CD4-positive, alpha-beta T cell treated with Interleukin-15 for 1 hour (primary cell): ENCODE measurements at regions not wholly inside any gene's neighbourhood (a gene's known extent, or its start where the extent isn't known, plus 50 kb on each side); places are given as distances from the start of the nearest gene placed in this dataset.
"Not testable (repeated sequence)": the region's sequence is repeated elsewhere in the genome, so short reads cannot be mapped to it uniquely, and the experiment has no call there.

ENCODE experiments used
- DNase-seq: peaks from one replicate; pipeline ENCODE4 v3.0.0-alpha.2; 2020

DNA sequence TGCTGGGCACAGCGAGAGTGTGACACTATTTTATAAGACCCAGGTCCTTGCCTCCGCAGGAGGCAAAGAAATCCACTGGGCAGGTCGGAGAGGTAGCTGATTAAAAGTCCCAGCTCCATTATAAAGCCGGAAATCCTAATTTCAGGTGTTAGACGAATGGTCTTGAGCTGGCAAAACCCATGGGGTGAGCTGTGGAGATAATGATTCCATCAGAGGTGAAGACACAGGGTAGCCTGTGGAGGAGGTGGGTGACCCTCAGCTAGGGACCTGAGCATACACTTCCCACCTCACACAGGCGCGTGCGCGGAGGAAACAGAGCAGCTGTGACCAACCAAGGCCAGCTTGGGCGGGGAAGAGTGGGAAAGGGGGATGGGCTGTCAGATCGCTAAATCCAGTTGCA, 201.7 kb upstream of the CXCR4 start:
- DNase-seq, result no peak

DNA sequence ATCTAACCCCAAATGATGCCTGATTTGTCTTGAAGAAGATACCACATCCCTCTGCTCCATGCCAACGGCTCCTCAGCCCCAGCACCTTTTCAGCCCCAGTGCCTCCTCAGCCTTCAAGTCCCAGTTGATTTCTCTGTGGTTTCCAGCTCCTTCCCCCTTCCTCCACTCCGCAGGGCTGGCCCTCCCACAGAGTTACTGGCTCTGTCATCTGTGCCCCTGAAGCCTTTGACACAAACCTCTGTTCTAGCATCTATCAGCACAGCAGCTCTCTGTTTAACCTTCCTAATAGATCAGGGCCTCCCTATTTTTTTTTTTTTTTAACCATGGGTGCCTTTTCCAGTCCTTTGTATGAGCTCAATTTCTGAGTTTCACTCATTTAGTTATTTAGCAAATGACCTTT, 201.3 kb upstream of the CXCR4 start:
- DNase-seq, result no peak

DNA sequence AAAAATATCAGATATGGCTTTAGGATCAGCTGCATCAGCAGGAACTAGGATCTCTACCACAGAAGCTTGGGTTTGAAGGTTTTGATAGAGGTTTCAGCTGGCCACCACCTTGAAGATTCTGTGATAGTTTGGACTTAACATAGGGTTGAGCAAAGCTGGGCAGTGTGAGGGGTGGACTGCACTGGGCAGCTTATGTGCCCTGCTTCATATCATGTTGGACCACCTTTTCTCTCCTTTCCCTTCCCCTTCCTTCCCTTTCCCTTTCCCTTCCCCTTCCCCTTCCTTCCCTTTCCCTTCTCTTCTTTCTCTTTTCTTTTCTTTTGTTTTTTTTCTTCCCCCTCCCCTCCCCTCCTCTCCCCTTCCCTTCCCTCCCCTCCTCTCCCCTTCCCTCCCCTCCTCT, 196.3 kb upstream of the CXCR4 start:
- no peak for DNase-seq

DNA sequence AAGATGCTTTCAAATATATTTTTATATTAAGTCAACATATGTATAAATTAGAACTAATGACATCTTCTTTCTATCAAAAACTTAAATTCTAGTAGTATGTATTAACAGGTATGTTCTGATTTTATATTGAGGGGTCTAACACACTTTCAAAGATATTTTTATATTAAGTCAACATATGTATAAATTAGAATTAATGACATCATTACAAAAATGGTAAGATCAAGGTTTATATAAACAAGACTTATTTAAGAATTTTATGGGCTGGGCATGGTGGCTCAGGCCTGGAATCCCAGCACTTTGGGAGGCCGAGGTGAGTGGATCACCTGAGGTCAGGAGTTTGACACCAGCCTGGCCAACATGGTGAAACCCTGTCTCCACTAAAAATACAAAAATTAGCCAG, 194.6 kb upstream of the CXCR4 start:
- not testable (repeated sequence) for DNase-seq

DNA sequence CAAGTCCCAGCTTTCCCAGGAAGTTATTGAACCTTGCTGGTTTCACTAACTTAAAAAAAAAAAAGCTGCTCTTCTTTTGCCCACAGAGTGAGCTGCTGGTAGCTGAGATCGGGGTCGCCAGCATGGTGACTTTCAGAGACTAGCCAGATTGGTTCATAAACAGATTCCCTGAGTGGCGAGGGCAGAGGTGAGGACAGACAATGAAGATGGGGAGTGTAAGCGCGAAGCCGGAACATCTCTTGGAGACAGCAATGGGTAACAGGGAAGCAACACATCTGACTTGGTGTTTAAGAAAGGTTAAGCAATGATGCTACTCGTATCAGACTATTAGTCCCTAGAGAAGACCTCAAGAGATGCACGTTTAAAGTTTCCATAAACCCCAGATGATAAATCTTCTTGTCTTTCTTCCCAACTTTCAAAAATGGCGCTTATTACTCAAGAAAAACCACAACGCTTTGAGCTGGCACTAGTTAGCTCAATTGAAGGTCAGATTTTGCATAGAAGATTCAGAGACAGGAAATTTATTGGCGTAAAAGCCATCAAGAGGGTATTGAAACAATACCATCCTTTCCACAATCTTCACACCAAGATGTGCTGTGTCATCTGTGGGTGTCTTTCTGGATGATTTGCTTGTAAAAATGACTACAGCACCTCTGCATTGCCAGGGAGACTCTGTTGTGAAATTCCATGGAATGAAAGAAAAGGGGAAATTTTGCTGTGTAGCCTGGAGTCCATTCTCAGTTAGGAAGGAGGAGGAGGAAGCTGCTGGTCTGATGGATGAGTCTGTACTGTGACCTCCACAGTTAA, 193.1 kb upstream of the CXCR4 start:
- no peak for DNase-seq

DNA sequence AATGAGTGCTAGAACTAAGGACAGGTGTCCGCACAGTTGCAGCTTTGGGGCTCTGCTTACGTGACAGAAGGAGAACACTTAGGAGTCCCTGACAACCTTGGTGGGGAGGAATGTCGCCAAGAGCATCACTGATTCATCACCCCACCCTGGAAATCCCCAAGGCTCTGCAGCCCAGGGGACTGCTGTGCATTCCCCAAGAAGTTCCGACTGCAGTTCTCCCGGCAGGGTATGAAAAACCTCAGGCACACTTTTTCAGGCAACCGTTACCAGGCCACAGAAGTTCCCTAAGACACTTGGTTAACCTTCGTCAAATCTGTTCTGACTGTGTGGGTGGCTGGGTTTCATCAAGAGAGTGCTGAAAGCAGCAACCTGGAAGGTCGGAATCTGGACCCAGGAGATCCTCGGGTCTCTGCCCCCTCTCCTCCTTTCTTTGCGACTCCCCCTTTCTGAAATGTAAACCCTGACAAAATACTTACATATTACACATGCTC, 192.1 kb upstream of the CXCR4 start:
- DNase-seq, result no peak

DNA sequence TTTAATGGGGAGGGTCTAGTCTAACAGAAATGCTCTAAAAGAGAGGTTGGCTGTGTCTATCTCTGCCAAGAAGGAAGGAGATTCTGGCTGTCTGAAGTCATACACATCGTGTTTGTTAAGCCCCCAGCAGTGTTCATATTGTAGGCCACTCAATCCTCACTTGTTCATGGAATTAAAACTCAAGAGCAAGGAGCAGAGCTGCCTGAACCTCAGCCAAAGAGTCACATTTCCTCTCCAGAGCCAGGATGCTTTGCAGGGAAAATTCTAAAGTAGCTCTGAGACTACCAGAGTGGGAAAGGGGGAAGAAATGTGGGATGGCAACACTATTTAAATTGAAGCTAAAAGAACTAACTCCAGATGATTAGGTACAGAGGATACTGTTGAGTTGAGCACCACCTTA, 190.7 kb upstream of the CXCR4 start:
- DNase-seq, result no peak

DNA sequence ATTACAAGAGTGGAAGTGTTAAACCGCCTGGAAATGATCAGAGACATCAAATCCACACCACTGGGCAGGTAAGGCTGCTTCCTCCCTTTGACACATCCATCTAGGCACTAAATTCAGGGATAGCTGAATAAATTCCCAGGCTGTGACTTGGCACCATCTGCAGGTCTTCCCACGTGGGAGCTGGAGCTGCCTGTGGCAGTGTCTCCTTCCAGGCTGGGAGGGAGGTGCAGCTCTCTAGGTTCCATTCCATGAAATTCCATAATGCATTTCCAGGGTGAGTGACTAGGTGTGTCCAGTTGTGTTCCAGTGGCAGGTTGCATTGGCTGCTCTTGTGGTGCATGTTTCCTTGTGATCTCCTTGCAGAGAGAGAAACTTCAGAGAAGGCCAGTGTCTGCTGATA, 188.9 kb upstream of the CXCR4 start:
- no peak for DNase-seq

DNA sequence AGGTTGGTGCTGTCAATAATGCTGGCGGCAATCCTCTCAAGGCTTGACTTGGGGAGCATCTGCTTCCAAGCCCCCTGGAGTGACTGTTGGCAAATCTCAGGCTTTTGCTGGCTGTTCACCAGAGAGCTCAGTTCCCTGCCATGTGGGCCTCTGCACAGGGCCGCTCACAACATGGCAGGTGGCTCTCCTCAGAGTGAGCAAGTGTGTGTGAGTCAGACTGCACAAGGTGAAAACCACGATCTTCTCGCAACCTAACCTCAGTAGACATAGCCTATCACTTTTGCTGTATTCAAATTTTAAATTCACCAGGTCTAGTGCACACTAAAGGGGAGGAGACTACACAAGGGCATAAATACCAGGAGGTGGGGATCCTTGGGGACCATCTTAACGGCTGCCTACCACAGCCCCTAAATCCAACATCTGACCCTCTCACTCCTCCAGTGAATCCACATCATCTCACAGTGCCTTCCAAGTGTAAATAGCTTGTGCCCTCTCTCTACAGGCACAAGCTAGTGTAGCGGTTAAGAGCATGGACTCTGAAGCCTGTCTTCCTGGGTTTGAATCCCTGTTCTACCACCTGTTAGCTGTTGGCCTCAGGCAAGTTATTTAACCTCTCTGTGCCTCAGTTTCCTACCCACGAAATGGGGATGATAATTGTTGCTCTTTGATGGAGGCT, 187.7 kb upstream of the CXCR4 start:
- peak; percentile 27 for DNase-seq

DNA sequence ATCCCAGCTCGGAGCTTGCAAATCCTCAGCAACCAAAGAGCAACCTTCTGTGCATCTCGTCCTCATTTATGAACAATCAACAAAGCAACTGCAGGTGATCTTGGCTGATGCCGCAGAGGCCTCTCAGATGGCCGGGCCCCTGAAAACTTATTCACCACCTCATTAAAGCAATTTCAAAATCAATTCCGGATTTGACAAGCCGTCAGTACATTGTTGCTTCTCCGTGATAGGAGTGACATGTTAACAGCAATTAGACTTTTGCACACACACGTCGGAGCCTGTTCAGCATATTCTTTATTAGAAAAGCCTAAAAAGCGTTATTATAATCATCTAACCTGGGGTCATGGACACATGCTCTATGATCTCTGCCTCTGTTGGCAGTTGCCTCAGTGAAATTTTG, 183.1 kb upstream of the CXCR4 start:
- DNase-seq, result no peak

DNA sequence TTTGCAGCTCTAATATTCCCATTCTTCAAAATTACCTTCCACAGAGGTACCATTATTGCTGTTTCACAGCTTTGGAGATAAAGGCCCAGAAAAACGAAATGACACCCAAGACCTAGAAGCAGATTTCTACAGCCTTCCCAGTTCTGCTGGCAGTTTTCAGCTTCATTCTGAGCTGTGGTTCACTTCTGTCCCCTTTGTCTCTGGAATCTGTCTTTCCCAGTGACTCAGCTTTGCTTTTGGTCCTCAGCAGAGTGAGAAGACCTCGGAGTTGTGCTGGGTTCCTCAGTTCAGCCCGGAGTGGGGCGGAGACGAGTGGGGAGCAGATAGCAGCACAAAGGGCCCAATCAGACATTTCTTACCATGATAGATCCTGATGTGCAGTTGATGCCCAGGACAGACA, 180.7 kb upstream of the CXCR4 start:
- no peak for DNase-seq

DNA sequence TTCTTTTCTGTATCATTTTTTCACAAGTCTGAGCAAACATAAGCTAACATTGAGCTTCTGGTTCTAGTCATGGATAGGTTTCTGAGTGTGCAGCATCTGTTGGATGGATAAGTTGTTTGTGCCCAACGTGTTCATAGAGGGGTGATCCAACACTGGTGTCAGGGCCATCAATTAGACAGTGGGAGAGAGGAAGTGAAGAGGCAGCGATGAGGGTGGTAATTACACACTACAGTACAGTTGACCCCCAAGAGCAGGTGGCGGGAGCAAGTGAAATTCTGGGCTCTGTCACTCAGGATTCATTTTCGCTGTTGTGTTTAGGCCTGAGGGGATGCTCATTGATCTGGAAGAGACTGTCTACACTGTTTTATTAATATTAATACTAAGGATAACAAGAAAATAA, 180.0 kb upstream of the CXCR4 start:
- no peak for DNase-seq

DNA sequence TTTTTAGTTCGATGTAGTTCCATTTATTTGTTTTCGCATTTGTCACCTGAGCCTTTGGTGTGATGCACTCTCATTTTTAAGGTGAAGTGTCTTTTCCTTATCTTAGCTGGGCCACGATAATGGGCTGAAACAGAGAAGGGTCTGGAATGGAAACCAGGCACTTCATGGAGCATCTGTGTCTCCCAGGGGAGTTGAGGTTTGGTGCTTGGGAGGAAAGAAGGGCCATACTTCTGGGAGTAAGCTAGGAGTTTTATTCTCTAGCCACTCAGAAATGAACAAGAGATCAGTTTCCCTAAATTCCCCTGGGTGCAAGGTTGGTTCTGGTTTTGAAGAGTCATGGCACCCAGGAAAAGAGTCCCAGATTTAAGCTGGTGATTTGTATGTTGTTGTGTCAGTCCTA, 179.4 kb upstream of the CXCR4 start:
- DNase-seq, result no peak

DNA sequence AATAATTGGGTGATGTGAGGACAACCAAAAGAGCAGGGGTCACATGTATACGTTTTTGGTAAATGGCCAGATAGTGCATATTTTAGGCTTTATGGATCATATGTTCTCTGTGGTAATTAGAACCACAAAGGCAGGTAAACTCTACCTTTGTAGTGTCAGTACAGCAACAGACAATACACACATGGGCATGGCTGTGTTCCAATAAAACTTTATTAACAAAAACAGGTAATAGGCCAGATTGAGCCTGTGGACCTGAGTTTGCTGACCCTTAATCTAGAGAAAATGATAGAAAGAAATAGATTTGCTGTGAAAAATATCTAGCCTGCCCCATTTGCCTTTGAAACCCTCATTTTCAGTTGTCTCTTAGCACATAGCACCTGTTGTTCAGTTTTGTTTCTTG, 177.2 kb upstream of the CXCR4 start:
- no peak for DNase-seq

DNA sequence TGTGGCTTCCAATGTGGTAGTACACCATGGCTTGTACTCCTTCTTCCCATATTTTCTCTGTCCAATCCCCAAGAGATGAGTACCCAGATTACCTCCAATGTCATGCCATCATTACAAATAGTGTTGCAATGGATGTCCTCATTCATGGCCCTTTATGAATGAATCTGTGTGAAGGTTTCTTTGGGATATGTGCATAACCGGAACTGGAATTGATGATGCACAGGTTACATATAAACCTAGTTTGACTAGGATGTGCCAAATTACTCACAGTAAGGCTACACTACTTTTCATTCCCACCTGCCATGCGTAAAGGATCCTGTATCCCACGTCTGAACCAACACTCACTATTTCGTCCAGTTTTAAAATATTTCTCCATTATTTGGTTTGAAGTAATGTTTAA, 173.9 kb upstream of the CXCR4 start:
- DNase-seq, result no peak

DNA sequence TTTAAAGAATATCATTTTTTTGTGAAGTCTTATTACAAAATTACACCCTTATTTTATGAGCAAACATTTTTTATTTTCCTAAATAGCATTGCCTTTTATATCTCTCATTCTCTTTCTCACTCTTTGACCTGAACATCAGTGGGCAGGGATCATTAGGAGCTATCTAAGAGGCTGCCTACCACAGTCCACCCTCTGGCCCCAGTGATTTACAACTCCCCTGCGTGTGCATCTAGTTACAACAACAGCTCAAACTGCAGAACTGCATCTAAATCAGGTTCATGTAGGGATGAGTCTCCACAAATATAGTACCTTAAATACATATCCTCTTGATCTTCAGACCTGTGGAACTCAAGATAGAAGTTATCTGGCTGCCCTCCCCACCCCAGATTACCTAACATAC, 172.4 kb upstream of the CXCR4 start:
- DNase-seq, result no peak

DNA sequence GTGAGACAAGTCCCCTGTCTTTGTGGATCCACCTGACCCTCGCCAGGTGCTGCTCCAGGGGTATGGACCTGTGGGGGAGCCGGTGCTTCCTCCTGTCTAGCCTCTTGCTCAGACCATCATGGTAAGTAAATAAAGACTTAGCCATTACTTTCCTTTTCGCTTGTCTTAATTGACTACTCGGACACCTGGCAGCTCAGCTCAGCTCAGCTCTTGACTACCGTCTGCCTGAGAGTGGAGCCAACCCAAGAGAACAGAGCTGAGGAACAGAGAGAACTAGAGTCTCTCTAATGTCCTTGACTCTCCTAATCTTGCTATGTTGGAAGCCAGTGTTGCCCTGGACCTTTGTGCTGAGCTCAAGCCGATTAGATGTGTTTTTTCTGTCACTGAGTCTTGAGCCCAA, 170.3 kb upstream of the CXCR4 start:
- no peak for DNase-seq

DNA sequence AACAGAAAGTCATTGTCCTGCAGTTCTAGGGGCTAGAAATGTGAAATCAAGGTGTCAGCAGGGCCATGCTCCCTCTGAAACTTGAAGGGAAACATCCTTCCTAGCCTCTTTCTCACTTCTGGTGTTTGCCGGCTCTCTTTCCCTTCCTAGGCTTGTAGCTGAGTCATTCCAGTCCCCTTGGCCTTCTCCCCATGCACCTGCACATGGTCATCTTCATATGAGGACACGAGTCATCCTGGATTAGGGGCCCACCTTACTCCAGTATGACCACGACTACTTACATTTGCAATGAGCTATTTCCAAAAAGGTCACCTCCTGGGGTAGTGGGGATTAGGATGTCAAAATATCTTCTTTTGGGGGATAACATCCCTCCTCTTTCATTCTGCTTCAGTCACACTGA, 168.5 kb upstream of the CXCR4 start:
- DNase-seq, result no peak

DNA sequence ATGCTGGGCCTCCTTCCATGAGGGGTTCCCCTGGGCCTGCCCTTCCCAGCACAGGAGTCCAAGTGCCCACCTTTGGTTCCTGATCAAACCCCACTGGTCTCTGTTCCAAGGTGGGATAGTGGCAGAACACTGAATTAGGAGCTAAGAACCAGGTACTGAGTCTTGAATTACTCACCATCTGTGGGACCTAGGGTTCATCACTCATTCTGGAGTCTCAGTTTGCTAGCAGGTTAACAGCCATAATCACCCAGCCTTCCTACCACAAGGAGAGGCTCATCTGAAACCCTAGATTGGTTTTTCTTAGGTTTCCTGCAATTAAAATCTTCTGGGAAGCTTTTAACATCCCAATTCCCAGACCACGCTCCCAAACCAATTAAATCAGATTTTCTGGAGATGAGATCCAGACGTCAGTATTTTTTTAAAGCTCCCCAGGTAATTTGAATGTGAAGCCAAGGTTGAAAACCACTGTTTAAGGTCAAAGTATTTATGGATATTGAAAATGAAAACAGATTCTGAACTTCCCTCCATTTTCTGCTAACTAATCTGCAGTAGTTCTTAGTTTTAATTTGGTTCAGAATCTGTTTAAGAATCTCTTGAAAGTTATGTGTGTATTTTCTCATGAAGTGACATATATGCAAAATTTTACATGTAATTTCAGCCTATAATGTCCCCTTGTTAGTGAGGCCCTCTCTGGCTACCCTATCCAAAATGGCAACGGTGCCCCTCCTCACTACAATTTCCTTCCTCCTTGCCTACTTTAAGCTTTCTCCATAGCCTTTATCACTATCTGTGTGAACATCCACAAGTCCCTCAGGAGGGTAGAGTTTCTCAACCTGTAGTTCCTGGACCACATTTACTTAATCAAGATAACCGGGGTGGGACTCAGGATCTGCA, 166.5 kb upstream of the CXCR4 start:
- DNase-seq, result no peak

DNA sequence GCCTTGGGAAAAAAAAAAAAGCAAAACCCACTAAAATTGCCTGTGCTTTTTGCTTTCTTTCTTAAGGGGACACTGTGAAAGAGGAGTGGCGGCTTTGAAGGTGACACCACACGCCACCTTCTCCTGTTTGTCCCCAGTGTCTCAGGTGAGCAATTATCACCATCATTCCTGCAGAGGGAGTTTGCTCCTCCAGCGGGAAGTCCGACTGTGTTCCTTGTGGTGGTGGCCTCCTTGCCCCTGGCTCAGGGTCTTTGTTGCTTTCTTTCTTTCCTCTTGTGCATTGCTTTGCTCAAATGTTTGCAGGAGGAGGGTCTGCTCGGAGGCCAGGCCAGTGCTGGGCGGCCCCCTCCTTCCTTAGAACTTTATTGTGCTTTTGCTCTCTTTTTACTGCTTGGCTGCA, 164.3 kb upstream of the CXCR4 start:
- DNase-seq, result no peak

DNA sequence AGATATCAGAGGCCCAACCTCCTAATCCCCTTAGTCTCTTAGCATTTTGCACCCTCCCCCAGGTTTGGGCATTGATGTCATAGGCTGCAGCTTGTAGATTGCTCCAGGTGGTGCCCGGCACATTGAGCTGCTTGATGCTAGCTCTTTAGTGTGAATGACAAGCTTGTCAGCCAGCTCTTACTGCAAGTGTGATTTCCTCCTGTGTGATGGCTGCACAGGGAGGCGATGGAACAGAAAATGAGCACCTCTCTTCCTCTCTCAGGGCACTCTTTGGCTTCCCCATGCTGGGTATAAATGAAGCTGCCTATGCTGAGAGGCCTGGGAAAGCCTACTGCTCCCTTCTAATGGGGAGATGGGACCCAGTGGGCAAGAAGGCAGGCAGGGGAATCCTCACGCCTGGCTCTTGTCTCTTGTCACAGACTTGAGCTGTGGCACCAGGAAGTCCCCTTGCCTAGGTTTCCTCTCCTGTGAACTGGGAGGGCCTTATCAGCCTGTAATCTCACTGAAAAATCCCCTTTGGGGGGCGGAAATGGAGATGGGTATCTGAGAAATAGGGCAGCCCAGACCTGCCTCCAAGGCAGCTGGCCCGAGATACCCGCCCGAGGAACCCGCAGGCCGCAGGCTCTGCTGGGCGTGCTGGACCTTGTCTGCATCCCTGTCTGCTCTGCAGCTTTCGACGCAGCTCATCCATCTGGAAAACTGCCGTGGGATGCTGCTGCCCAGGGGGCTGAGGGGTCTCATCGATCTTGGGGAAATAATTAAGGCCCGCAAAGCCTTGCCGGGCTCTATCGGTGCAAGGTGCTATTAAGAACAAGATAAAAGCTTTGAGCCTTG, 163.5 kb upstream of the CXCR4 start:
- peak; percentile 69 for DNase-seq

DNA sequence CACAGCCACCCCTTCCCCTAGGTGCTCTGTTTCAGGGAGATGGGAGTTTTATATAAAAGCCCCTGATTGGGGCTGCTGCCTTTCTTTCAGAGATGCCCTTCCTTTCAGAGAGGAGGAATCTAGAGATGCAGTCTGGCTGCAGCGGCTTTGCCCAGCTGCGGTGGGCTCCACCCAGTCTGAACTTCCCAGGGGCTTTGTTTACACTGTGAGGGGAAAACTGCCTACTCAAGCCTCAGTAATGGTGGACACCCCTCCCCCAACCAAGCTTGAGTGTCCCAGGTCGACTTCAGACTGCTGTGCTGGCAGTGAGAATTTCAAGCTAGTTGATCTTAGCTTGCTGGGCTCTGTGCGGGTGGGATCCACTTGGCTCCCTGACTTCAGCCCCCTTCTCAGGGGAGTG, 148.4 kb upstream of the CXCR4 start:
- not testable (repeated sequence) for DNase-seq

DNA sequence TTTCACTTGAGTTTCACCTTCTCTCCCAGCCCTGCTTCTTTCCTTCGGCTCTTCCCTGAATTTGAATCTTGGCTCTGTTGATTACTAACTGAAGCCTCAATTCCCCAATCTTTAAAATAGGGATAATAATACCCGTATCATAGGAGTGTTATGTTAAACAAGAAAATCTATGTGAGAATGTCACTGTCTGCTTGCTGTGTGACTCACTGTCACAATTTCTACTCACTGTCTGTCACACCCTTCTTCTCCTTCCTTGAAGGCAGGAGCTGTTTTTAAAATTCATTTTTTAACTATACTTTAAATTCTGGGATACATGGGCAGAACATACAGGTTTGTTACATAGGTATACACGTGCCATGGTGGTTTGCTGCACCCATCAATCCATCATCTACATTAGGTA, 141.6 kb upstream of the CXCR4 start:
- DNase-seq, result no peak
